Body of pancreas (tissue), 4 donors: ENCODE measurements at regions not wholly inside any gene's neighbourhood (a gene's known extent, or its start where the extent isn't known, plus 50 kb on each side); places are given as distances from the start of the nearest gene placed in this dataset.

Source experiments
- ATAC-seq: fragments of 150-250 bp; one replicate; pipeline ENCODE4 v1.9.1; 2016
- DNase-seq, 4 donors: peaks; one replicate each; pipeline ENCODE4 v3.0.0-alpha.2; 2019
- H3K27ac ChIP-seq, 4 donors: fragments of 200-600 bp; sonication (generic); 1 replicate in 3 of 4; 2 replicates in 1 of 4; pipeline versions ENCODE4 v1.5.1 to v1.6.1; 2016 to 2019; ENCODE audit warnings: mild to moderate bottlenecking in 1 of 4, mixed read lengths in 1 of 4, moderate library complexity in 1 of 4
- H3K27me3 ChIP-seq, 2 donors: fragments of 200-600 bp; sonication (generic); one replicate each; pipeline ENCODE4 v1.6.0; 2016; ENCODE audit warnings: mild to moderate bottlenecking in 1 of 2
- H3K36me3 ChIP-seq, 2 donors: fragments of 200-600 bp; sonication (generic); replicated peaks in 1 of 2; 2 replicates each; pipeline ENCODE4 v1.5.1; 2016; ENCODE audit warnings: low read depth in 2 of 2; ENCODE audit not compliant: insufficient read depth in 1 of 2
- H3K4me1 ChIP-seq: fragments of 200-600 bp; sonication (generic); one replicate; pipeline ENCODE4 v1.6.0; 2016
- H3K4me3 ChIP-seq, 2 donors: fragments of 200-600 bp; sonication (generic); 1 replicate in 1 of 2; 2 replicates in 1 of 2; pipeline ENCODE4 v1.5.1; 2016 to 2019
- H3K9me3 ChIP-seq, 3 donors: fragments of 200-600 bp; sonication (generic); 1 replicate in 2 of 3; 2 replicates in 1 of 3; pipeline ENCODE4 v1.5.1; 2016
- POLR2A ChIP-seq, 3 donors: fragments of 450-650 bp; IDR thresholded peaks; one replicate each; pipeline ENCODE4 v1.6.1; 2016; ENCODE audit warnings: antibody characterized with exemption in 3 of 3, mild to moderate bottlenecking in 2 of 3
- WGBS, 2 donors: methylation state at CpG; one replicate each; pipeline ENCODE4 v1.1.5; 2017; 5-methylcytosine and 5-hydroxymethylcytosine counted together
- intact Hi-C: fragments of 100-400 bp; cut with DNase I; formaldehyde crosslinking; loops from one replicate; pipeline ENCODE4 v1.15.1; 2023
- TF ChIP-seq, protein P1 (sequence below), 7 experiments: fragments of 450-650 bp in 4 of 7; fragments of 200-600 bp in 3 of 7; sonication (generic) in 3 of 7; IDR thresholded peaks; one replicate each; pipeline ENCODE4 v1.5.1; 2016 to 2019; ENCODE audit warnings: antibody characterized with exemption in 7 of 7

DNA sequence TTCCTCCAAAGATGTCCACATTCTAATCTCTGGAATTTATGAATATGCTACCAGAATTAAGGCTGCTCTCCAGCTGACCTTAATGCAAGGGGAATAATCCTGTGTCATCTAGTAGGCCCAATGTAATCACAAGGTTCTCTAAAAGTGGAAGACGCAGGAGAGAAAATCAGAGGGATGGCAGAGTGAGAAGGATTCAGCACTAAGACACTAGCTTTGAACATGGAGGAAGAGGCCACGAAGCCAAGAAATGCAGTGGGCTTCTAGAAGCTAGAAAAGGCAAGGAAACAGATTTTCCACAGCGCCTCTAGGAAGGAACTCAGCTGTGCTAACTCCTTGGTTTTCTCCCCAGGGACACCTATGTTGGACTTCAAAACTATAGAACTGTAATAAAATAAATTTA, 240.7 kb upstream of the TRAM1L1 start:
- no peaks in the 10 kb centered on the region for H3K4me1 ChIP-seq
- intact Hi-C loops, result no loop called here
- no peaks in the 10 kb centered on the region for H3K9me3 ChIP-seq
- TF ChIP-seq, protein P1, sequence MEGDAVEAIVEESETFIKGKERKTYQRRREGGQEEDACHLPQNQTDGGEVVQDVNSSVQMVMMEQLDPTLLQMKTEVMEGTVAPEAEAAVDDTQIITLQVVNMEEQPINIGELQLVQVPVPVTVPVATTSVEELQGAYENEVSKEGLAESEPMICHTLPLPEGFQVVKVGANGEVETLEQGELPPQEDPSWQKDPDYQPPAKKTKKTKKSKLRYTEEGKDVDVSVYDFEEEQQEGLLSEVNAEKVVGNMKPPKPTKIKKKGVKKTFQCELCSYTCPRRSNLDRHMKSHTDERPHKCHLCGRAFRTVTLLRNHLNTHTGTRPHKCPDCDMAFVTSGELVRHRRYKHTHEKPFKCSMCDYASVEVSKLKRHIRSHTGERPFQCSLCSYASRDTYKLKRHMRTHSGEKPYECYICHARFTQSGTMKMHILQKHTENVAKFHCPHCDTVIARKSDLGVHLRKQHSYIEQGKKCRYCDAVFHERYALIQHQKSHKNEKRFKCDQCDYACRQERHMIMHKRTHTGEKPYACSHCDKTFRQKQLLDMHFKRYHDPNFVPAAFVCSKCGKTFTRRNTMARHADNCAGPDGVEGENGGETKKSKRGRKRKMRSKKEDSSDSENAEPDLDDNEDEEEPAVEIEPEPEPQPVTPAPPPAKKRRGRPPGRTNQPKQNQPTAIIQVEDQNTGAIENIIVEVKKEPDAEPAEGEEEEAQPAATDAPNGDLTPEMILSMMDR (IDR thresholded peaks at IDR 0.05), result no peak
- no peak for TF ChIP-seq POLR2A (IDR thresholded peaks at IDR 0.05)
- whole genome bisulfite sequencing, 2 donors, result 58 to 61% methylated on average over 3 of the region's 3 CpGs
- no peak overlapping the region for H3K4me3 ChIP-seq
- no peaks in the 10 kb centered on the region for H3K27me3 ChIP-seq
- ATAC-seq (no peak), DNase-seq (no peak)
- H3K27ac ChIP-seq, result no peak overlapping the region
- no peaks in the 10 kb centered on the region for H3K36me3 ChIP-seq

DNA sequence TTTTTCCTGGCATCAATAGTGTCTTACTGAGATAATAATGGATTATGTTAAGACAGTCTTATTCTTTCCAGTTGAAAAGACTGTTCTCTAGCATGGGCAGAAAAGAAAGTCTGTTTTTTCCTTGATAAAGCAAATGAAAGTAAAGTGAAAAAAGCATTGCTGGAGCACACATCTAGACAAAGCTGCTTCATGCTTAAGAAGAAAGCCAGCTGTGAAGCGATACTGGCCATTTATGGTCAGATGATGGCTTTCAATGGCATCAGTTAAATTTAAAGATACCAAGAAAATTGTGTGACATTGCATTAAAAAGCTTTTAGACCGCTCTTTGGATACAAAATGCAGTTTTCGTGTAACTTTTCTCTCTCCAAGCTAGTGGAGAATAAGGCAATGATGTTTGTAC, 242.1 kb upstream of the TRAM1L1 start:
- intact Hi-C loops, result no loop called here
- TF ChIP-seq POLR2A (IDR thresholded peaks at IDR 0.05), result no peak
- TF ChIP-seq, protein P1 (IDR thresholded peaks at IDR 0.05), result no peak
- WGBS, 2 donors, result 57 to 64% methylated on average over 3 of the region's 3 CpGs

DNA sequence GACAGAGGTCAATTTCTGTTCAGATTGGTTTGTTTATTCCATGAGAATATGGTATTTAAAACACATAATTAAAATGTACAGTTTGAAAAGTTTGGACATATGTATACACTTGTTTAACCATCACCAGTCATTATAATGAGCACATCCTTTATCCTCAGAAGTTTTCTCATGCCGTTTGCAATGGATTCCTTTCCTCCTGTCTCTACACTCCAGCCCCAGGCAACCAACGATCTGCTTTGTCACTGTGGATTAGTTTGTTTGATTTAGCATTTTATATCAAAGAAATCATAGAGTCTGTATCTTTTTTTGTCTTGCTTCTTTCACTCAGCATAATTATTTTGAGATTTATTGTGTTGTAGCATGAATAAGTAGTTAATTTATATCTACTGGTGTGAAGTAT, 243.0 kb upstream of the TRAM1L1 start:
- intact Hi-C loops, result no loop called here
- H3K27ac ChIP-seq, result no peak overlapping the region

More for the DNA sequence above, 242.1 kb upstream of the TRAM1L1 start:
- Histone ChIP-seq H3K27me3 (no peaks in the 10 kb centered on the region), H3K4me3 (no peak overlapping the region), H3K4me1 (no peaks in the 10 kb centered on the region), H3K27ac (no peak overlapping the region), H3K36me3 (no peaks in the 10 kb centered on the region), H3K9me3 (no peaks in the 10 kb centered on the region)
- DNase-seq (no peak), ATAC-seq (no peak)

DNA sequence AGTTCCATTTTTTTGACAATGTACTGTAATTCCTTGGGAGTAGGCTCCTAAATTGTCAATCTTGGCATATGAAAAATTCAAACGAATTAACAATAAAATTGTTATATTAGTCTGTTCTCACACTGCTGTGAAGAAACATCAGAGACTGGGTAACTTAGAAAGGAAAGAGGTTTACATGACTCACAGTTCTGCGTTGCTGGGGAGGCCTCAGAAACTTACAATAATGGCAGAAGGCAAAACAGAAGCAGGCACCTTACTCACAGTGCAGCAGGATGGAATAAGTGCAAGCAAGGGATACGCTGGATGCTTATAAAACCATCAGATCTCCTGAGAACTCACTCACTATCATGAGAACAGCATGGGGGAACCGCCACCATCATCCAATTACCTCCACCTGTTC, 246.4 kb upstream of the TRAM1L1 start:
- Histone ChIP-seq H3K9me3 (no peaks in the 10 kb centered on the region), H3K27ac (no peak overlapping the region), H3K36me3 (no peaks in the 10 kb centered on the region), H3K4me1 (no peaks in the 10 kb centered on the region), H3K4me3 (no peak overlapping the region), H3K27me3 (no peaks in the 10 kb centered on the region)
- TF ChIP-seq, protein P1 (IDR thresholded peaks at IDR 0.05), result no peak
- TF ChIP-seq POLR2A (IDR thresholded peaks at IDR 0.05), result no peak
- DNase-seq (no peak), ATAC-seq (no peak)
- WGBS, 2 donors, result 54 to 61% methylated on average over 4 of the region's 4 CpGs
- intact Hi-C loops, result no loop called here

More for the DNA sequence above, 243.0 kb upstream of the TRAM1L1 start:
- Histone ChIP-seq H3K4me3 (no peak overlapping the region), H3K36me3 (no peaks in the 10 kb centered on the region), H3K9me3 (no peaks in the 10 kb centered on the region), H3K27me3 (no peaks in the 10 kb centered on the region), H3K4me1 (no peaks in the 10 kb centered on the region)
- 23 to 30% methylated on average over 2 of the region's 2 CpGs for WGBS, 2 donors
- ATAC-seq (no peak), DNase-seq (no peak)
- TF ChIP-seq, protein P1 (IDR thresholded peaks at IDR 0.05), result no peak
- no peak for TF ChIP-seq POLR2A (IDR thresholded peaks at IDR 0.05)

DNA sequence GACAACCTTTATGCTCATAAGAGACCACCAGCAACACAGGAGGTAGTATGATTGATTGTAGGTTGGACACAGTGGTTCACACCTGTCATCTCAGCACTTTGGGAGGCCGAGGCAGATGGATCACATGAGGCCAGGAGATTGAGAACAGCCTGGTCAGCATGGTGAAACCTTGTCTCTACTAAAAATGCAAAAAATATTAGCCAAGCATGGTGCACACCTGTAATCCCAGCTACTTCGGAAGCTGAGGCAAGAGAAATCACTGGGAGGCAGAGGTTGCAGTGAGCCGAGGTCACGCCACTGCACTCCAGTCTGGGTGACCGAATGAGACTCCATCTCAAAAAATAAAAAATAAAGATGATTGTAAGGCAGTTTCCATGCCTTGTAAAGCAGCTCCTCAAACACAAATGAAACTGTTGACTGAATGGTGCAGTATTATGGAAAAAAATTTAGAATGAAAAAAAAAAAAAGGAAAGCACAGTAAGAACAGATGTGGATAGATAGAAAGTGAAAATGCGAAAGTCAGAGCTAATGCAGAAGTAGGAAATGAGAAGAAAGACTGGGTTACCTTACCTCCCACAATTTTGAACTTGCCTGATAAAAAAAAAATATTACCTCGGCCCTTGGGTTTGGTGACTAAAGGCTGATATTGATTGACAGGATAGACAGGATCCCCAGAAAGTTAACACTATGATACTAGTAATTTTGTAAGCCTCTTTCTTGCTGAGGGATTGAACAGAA, 249.2 kb upstream of the TRAM1L1 start:
- WGBS, 2 donors, result 70 to 75% methylated on average over 7 of the region's 7 CpGs
- DNase-seq (no peak), ATAC-seq (no peak)
- no peak overlapping the region for H3K27ac ChIP-seq
- H3K36me3 ChIP-seq, result no peaks in the 10 kb centered on the region
- no peak for TF ChIP-seq POLR2A (IDR thresholded peaks at IDR 0.05)
- no peak overlapping the region for H3K4me3 ChIP-seq
- H3K9me3 ChIP-seq, result no peaks in the 10 kb centered on the region
- no peaks in the 10 kb centered on the region for H3K4me1 ChIP-seq
- intact Hi-C loops, result no loop called here
- no peaks in the 10 kb centered on the region for H3K27me3 ChIP-seq
